Kasumi-1 (cell line): ENCODE measurements at regions not wholly inside any gene's neighbourhood (a gene's known extent, or its start where the extent isn't known, plus 50 kb on each side); places are given as distances from the start of the nearest gene placed in this dataset.

ENCODE experiments used
- DNase-seq, 2 experiments: peaks; one replicate each; lab custom pipeline; 2025; lab: John Stamatoyannopoulos, UW

DNA sequence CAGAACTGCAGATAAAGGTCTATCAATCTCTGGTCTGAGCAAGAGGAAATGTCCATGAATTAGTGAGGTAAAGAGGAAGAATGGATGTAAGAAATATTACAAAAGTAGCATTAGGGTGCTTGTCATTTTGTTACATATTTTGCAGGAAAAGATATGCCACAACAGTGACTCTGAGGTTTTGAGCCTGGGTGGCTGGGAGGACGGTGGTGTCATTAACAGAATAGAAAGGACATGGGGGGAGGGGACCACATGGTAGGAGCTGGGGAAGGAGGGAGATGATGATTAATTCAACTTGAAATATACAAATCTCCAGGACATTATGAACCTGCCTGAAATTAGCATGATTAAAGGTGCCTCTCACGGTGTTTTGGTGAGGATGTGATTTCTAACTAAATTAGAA, 245.5 kb upstream of the MDFIC2 start:
- DNase-seq, result peak; percentile 12 to 45

DNA sequence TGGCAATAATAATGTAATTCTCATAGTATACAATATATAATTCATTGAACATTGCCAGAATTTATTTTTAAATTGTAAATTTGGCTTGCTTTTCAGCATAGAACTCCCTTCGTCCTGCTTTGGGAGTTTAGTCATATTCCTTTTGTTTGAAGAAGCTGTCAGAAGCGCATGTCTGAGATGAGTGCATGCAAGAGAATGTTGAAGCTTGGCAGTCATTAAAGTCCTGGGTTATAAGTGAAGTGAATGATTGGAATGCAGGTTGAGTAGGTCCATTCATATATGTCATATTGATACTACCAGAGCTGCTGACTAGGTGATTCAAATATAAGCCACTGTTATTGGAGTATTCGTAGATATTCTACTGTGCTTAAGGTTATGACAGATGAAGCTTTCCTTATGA, 243.6 kb upstream of the MDFIC2 start:
- DNase-seq, result no peak

DNA sequence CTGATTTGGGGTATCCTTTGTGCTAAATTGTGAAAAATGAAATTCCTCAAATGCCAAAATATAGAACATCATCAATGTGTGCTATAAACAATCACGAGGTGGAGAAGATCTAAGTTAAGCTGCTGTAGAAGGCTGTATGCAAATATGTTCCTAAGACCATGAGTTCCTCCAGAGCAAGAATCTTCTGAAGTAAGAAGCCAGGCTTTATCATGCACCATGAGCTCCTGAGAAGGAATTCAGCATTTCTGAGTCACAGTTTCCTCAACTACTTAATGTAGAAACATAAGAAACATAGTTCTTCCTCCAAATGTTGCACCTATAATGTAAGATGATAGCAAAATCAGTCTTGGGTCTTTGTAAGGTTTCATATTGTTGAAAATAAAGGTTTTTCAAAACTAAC, 241.7 kb upstream of the MDFIC2 start:
- no peak for DNase-seq

DNA sequence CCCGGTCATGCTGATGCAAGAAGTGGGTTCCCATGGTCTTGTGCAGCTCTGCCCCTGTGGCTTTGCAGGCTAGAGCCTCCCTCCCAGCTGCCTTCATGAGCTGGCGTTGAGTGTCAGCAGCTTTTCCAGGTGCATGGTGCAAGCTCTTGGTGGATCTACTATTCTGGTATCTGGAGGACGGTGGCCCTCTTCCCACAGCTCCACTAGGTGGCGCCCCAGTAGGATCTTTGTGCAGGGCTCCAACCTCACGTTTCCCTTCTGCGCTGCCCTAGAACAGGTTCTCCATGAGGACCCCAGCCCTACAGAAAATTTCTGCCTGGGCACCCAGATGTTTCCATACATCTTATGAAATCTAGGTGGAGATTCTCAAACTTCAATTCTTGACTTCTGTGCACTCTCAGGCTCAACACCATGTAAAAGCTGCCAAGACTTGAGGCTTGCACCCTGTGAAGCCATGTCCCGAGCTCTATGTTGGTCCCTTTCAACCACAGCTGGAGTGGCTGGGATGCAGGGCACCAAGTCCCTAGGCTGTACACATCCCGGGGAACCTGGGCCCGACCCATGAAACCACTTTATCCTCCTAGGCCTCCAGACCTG, 238.4 kb upstream of the MDFIC2 start:
- peak; percentile 66 to 75 for DNase-seq

DNA sequence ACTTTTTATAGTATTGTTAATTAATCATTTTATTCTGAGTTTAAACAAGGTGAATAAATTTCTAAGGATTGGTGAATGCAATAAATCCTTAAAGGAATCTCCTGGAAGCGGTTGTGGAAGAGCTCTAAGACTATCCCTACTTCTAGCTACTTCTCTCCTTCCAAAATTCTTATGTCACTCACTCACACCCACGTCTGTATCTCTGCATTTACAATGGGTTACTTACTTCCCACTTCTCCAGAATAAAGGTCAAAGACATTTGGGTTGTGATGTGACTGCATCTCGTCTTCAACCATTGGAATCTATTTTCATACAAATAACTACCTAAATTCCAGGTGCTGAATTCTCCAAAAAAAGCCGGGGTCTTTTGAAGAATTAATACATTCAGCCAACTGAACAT, 234.2 kb upstream of the MDFIC2 start:
- DNase-seq, result no peak

DNA sequence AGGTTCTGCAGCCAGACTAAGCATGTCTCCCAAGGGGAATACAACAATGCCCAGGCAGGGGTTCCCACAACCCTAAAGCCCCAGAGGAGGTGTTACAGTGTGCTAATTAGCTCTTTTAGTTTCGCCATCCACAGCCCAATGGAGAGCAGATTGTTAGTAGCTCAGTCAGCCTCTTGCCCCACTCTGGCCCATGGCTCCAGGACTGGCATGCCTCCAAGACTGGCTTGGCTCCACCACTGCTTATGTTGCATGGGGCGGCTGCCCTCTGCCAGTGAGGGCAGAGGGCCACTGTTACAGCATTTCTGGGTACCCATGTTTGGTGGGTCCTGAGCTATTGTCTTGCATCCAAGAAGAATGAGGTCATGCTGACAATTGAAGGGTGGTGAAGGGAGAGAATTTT, 231.1 kb upstream of the MDFIC2 start:
- DNase-seq, result no peak

DNA sequence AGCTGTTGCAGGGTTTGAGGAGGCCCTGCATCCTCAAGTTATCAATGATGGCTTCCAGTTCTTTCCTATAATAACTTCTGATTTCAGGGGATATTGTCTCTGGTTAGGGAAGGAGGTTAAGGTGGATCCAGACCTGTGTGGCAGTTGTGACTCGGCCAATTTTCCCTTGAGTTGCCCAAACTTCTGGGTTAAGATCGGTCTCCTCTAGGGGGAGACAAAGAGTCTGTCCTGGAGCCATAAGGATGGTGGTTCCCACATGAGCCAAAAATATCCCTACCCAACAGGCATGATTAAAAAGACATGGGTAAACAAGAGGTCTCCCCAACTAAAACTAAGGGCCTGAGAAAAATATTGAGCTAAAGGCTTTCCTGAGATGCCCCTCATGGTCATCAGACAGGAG, 227.5 kb upstream of the MDFIC2 start:
- no peak for DNase-seq

DNA sequence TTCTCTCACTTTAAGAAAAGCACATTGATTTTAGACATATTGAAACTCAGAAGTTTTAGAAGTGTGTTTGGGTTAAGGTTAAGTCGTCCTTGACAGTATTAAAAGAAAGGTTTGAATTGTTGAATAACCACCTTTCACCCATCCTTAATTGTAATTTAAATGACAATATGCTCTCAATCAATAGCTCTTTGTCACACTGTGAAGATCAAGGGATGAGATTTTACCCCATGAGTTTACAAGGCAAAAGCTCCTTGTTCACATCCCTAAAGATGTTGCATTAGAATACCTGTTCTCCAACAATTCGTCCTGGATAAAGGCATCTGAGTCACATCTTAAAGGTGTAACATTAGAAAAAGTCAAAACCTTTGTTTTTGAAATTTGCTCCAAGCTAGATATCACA, 220.4 kb upstream of the MDFIC2 start:
- no peak for DNase-seq

DNA sequence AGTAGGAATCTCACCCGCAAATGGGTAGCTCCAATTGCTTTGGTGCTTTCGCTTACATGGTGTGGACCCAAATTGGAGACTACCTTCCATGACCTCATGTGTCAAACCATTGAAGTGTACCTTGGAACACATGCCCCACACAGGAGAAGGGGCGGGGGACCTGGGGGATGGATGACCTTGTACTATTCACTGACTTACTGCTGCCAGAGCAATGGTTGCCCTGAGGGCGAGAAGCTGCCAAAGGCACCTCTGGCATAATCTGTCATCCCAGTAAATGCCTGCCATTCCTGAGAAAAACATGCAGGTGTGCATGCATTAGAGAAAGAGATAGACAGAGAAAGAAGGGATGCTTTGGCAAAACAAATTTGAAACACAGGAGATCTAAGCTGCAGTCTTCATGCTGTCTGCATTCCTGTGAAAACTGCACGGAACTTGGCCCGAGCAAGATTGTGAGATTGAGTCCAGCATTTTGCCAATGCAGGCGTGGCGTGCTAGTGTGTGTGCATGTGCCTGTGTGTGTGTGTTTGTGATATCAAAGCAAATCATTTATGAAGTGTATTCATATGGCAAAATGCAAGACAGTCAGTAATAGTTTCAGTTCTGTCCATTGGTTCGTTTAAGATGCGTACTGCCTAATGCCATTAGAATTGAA, 219.5 kb upstream of the MDFIC2 start:
- DNase-seq, result no peak

DNA sequence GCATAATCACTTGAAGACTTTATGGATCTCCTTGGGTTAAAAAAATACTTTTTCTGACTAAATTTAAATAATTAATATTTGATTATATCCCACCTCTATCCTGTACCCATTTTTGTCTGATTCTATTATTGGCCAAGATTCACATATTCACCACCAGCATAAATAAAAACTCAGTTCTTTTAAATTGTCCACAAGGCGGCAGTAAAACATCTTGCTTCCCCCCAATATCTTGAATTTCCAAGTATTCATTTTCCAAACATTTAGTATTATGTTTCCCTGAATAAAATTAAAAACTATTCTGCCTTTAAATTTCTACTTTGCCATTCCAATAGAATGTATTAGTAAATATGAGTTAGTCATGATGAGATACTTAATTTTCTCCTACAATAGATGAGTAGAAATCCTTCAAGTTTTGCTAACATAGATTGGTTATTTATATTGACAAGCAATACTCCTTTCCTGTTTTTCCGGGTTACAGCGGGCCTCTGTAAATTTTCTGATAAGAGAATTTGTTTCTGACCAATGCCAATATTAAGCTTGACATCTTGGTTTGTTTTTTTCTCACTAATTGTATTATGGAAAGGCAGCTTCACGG, 218.7 kb upstream of the MDFIC2 start:
- peak; percentile 50 to 61 for DNase-seq

DNA sequence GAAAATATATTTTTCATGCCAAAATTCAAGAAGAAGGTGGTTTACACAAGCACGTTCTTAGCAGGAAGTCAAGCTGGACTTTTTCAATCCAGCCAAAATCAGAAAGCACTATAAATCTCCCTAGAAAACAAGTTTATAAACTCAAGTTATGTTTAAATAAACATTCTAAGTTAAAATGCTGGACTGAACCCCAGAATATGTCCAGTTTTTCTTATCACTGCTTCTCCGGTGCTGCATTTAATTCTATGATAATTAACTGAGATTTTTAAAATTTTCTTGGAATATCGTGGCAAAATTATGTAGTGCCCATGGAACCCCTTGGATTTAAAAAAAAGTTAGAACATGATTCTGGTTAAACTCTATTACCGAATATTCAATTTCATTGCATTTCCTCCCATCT, 218.2 kb upstream of the MDFIC2 start:
- no peak for DNase-seq

DNA sequence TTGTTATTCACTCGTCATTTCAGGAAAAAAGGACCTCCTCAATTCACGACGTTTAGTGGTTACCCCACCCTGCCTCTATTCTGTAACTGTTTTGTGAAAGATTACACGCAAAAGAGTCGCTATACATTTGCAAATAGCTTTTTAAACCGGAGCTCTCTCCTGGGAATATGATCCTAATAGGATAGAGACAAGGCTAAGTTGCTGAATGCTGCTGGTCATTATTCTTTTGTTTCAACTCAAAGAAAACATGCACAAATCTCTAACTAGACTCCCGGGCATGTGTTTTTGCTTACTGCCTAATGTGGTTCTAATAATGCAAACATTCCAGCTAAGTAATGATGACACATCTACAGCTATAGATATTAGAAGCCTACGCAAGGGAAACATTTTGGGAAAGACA, 214.6 kb upstream of the MDFIC2 start:
- no peak for DNase-seq

DNA sequence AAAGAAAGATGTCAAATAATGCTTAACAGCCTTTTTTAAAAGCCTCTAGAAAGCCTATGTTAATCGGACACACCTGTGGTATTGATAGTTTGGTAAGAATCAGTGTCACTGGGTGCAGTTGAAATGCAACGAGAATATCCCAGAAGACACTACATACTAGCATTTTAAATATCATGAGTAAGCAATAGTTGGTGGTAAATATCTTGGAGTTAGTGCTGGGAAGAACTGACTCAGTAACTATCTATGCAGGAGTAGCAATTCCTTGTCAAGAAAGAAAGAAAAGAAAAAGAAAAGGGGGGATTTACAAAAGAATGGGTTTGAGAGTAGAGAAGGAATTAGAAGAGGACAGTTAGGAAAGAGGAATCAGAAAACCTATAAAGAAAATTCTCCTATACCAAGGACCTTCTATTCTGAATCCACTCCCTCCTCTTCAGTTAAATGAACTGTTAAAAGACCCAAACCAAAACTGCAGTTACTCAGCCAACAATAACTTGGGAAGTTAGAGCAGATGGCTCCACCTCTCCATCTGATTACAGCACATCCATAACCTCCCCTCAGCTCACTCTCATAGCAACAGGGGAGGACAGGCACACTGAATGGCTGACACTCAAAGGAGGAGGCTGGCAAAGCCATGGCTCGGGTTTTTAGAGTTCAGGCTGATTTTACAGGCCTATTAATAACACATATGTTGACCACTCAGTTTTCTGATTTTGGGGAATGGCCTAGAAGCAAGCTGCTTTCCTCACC, 207.6 kb upstream of the MDFIC2 start:
- peak; percentile 38 to 44 for DNase-seq

DNA sequence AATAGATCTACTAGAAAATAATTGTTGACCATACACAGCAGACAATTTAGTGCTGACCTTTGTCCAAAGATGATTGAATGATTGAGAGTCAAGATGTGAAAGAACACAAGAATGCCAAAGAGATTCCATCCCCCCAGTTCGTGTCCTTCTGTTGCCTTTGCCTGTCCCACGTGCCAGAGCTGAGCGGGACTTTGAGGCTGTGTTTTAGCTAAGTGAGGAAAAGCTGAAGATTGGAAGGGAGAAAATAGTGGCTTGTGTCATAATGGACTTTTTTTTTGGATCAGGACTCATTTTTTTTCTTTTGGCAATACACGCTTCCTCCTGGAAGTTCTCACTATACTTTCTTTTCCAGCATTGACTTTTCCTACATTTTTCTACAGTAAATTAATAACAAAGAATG, 206.6 kb upstream of the MDFIC2 start:
- DNase-seq, result no peak

DNA sequence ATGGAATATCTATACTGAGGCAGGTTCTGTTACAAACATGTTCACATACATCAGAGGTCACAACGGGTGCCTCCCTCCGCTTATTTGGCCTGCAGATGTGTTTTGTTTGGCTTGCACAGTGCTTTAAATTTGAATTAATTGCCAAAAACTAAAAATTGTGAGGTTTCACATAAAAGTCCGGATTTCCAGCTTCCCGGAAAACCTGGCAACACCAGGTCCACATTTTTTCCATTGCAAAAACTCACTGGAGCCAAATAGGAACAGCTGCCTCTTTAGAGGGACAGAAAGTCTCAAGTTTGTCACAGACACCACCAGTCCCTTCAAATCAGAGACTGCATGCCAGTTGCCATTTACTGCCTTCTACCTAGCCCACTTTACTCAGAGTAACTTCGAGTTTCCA, 205.9 kb upstream of the MDFIC2 start:
- DNase-seq, result no peak

DNA sequence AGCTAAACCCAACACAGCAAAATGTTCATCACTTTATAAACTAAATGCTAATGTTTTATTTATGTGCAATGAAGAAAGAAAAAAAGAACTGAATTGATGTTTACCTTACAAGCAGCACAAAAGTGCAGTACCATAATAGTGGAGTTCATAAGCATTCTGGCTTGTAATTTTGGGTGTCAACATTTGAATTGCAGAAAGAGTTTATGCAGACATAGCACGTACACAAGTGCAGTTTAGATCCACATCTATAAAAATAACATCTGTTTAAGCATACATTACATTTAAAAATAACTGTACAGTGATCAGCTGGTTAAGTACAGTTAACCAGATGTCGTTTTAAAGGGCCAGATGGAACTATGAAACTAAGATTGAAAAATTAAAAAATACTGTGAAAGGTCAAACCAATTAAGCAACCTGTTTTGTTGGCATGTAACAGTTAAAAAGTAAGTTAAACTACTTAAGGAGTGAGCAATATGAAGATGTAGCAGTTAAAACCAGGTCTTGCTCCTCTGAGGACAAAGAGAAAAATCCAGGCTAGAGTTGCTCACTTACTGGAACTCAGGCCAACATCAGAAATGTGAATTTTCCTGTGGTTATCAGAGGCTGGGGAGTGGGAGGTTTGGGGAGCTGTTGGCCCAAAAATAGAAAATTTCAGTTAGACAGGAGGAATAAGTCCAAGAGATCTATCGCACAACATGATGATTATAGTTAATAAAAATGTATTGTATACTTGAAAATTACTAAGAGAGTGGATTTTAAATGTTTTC, 204.9 kb upstream of the MDFIC2 start:
- peak; percentile 44 to 54 for DNase-seq

DNA sequence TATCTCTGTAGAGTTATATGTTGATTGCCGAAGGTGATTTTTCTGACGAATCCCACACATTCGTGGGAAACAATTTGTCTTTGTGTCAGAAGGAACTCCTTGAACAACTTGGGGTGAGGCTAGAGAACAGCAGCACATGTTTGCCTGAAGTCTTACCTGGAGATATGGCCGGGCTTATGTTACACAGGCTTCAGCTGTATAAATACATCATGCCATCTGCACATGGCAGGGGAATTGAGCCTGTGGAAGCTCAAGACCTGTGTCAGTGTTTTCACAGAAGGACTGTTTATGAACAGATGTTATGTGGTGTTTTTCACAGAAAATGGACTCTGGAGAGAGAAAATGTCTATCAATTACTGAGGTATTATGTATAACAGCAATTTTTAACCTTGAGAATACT, 203.6 kb upstream of the MDFIC2 start:
- DNase-seq, result no peak

DNA sequence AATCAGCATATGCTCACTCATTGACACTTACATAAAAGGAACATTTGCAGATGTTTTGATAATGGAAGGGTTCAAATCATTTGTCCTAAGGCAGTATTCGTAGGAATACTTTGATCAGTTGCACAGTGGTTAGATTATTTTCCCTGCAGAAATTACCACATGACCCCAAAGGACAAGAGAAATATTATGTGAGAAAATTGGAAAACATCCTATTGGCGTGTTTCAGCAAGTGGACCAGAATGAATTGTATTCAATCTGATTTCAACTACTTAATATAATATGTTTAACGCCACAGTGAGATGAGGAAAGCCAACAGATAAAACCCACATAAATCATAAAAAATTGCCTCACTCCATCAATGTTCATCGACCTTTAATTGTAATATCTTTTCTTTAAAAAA, 195.0 kb upstream of the MDFIC2 start:
- DNase-seq, result no peak

DNA sequence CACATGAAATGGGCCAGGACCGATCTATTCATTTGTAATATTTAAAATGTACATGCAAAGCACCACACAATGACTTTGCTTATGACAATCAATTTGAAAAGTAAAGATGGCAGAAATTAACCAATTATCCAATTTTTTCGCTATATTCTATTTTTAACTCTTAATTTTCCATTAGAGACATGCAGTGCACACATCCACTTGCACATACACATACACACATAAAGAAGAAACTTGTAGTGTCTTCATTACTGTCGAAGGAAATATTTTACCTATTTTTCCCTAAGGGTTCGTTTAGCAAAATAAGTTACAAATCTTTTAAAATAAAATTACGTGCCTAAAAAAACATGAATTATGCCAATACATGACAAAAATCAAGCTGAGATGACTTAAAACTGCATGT, 194.3 kb upstream of the MDFIC2 start:
- no peak for DNase-seq

DNA sequence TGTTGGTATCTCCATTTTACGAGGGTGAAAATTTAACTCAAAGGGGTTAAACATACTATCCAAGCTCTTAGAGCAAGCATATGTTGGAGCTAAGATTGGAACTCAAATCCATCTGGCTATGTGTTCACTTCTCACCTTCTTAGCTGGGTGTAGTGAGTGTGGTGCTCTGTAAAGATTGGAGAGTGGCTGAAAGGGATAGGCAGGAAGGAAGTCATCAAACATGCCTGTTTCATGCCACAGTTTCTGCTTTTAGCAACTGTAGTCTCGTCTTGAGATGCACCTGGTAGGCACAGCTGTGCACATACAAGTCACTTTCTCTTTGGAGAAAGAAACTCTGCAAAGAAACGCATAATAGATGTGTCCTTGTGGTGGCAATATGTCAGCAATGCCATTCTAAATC, 189.1 kb upstream of the MDFIC2 start:
- DNase-seq, result peak; percentile 87 to 88

DNA sequence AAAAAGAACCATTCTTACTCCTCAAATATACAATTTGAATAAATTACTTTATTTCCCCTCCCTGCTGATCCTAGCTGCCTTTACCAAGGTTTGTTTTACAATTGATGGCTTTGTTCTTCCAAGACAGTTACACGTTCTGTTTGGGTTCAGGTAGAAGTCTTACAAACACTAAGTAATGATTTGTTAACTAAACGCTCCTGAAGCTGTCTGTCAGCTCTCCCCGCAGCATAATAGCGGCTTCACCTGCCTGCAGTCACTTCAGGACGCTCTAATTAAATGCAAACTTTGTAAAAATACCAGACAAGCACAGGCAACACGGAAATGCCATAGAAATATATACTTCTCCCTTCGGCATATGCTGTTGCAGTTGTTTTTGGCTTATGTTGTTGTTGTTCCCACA, 176.4 kb upstream of the MDFIC2 start:
- DNase-seq, result no peak

DNA sequence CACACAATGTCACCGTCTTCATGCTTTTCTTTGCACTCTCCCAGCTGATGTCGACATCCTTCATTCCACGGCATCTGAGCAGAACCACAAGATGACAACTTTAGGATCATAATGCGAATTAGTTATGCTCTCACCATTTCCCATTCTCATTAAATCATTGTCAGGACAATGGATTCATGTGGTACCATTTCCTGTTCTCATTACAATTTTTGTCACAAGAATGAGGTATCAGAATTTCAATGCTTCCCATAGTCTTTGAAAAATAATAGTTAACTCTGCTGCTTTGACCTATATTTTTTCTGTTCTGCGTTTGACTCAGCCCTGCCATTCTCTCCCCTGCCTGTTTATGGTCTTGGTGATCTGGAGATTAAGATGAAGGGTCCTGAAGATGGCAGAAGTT, 175.7 kb upstream of the MDFIC2 start:
- DNase-seq, result no peak
